ENCODE measurements at regions not wholly inside any gene's neighbourhood (a gene's known extent, or its start where the extent isn't known, plus 50 kb on each side); places are given as distances from the start of the nearest gene placed in this dataset.

DNA sequence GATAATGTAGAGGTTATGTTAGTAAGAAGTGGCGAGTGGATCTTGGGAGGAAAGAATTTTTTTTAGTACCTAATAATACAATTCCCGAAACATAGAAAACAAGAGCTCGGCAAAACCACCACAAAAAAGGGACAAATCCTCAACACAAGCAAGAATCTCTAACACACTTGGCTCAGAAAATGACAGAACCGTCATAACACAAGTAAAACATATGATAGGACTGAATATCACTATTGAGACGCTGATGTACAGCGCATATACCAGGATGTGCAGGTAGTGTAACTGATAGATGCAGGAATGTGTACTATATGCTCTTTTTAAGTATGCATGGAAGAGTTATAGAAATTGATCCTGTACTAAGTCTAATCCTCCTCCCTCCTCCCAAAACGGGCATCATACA lies 564.5 kb downstream of the BCL11B start:
- Histone ChIP-seq H3K27ac (no peak overlapping the region), H3K27me3 (ENCODE audit: insufficient read depth, low read depth, severe bottlenecking) (peaks cover 41% of the 10 kb centered on the region), H3K9me3 (ENCODE audit: severe bottlenecking) (no peaks in the 10 kb centered on the region), H3K4me3 (ENCODE audit: low read depth, low read length) (no peak overlapping the region), H3K36me3 (no peaks in the 10 kb centered on the region)
- TF ChIP-seq, protein P1, sequence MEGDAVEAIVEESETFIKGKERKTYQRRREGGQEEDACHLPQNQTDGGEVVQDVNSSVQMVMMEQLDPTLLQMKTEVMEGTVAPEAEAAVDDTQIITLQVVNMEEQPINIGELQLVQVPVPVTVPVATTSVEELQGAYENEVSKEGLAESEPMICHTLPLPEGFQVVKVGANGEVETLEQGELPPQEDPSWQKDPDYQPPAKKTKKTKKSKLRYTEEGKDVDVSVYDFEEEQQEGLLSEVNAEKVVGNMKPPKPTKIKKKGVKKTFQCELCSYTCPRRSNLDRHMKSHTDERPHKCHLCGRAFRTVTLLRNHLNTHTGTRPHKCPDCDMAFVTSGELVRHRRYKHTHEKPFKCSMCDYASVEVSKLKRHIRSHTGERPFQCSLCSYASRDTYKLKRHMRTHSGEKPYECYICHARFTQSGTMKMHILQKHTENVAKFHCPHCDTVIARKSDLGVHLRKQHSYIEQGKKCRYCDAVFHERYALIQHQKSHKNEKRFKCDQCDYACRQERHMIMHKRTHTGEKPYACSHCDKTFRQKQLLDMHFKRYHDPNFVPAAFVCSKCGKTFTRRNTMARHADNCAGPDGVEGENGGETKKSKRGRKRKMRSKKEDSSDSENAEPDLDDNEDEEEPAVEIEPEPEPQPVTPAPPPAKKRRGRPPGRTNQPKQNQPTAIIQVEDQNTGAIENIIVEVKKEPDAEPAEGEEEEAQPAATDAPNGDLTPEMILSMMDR (IDR thresholded peaks at IDR 0.05; ENCODE audit: low read depth, low read length): no peak
- no peak for DNase-seq

DNA sequence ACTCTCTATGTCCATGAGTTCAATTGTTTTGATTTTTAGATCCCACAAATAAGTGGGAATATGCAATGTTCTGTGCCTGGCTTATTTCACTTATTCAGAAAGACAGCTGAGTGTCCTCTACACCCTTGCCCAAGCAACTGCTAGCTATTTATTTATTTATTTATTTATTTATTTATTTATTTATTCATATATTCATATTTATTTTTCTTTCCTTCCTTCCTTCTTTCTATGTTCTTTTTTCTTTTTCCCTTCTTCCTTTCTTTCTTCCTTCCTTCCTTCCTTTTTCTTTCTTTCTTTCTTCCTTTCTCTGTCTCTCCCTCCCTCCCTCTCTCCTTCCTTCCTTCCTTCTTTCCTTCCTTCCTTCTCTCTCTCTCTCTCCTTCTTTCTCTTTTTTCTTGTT lies 563.4 kb downstream of the BCL11B start:
- H3K36me3 ChIP-seq: no peaks in the 10 kb centered on the region
- H3K4me3 ChIP-seq (ENCODE audit: low read depth, low read length): no peak overlapping the region
- H3K27me3 ChIP-seq (ENCODE audit: insufficient read depth, low read depth, severe bottlenecking): peaks cover 40% of the 10 kb centered on the region
- TF ChIP-seq, protein P1 (IDR thresholded peaks at IDR 0.05; ENCODE audit: low read depth, low read length): no peak
- no peaks in the 10 kb centered on the region for H3K9me3 ChIP-seq (ENCODE audit: severe bottlenecking)
- DNase-seq: no peak
- no peak overlapping the region for H3K27ac ChIP-seq

DNA sequence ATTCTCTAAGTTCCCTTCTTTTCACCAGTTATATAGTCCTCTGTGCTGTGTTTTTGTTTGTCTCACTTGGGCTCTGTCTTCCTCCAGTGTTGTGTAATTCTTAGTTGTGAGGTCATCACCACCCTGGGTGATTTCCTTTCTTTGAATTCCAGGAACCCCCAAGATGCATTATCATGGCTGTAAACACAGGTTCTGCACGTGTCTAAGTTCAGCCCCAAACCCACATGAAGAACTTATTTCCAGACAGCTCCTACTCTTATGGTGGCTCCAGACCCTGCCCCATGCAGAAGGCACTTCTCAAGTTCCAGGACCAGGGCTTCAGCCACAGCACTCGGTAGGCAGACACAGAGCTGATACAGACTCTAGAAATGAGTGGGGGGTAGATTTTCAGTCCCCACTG lies 560.5 kb downstream of the BCL11B start:
- H3K36me3 ChIP-seq: no peaks in the 10 kb centered on the region
- H3K27ac ChIP-seq: no peak overlapping the region
- TF ChIP-seq, protein P1 (IDR thresholded peaks at IDR 0.05; ENCODE audit: low read depth, low read length): no peak
- H3K27me3 ChIP-seq (ENCODE audit: insufficient read depth, low read depth, severe bottlenecking): peaks cover 60% of the 10 kb centered on the region
- H3K4me3 ChIP-seq (ENCODE audit: low read depth, low read length): no peak overlapping the region
- no peak for DNase-seq
- H3K9me3 ChIP-seq (ENCODE audit: severe bottlenecking): no peaks in the 10 kb centered on the region

DNA sequence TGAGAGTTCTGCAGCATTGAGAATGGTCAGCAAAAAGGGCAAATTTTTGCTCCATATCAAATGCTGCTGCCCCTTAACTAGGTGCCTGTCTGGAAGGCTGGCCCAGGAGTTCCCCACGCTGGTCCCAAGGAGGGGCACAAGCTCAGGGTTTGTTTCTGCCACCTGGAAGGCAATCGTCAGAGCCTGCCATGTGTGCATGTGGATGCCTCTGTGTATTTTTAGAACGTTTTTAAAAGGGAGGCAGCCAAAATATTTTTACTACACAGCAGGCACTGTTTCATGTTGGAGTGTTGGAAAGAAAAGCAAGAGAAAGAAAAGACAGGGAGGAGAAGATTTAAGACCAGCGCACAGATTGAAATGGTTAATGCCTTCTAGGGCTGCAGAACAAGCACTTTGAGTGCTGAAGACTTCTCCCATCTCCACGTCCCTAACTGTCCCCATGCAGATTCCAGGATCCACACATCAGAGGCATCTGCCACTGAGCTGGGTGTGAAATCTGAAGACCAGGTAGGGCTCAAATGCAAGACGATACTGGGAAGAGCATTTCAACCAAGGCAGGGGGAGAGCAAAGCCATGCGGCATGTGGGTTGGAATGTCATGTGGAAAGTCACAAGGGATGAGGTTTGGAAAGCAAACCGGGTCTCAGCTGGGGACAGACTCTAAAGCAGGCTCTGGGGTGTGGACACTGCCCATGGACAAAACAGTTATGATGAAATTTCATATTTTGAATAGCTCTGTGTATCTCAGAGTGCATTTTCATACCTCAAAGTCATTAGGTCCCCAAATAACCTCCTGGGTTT lies 557.2 kb downstream of the BCL11B start:
- Histone ChIP-seq H3K27ac (no peak overlapping the region), H3K9me3 (ENCODE audit: severe bottlenecking) (no peaks in the 10 kb centered on the region), H3K27me3 (ENCODE audit: insufficient read depth, low read depth, severe bottlenecking) (peaks cover 70% of the 10 kb centered on the region), H3K4me3 (ENCODE audit: low read depth, low read length) (no peak overlapping the region), H3K36me3 (no peaks in the 10 kb centered on the region)
- DNase-seq: no peak
- TF ChIP-seq, protein P1 (IDR thresholded peaks at IDR 0.05; ENCODE audit: low read depth, low read length): no peak

DNA sequence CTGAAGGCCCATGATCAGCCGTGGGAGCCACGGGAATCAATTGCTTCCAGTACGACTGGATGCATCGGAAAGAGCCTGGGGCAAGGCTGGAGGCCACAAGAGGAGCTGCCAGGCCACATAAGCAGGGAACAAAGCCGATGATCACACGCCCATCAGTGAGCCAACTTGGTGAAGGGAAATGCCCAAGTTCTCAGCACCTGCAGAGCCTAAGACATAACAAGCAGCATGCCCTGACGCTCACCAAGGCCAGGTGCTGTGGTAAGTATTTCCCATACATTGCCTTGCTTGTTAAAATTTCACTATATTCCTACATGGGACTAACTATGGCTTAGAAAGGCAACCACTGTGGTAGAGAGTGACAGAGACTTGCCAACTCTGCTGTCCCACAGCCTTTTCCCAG lies 555.9 kb downstream of the BCL11B start:
- DNase-seq: no peak
- H3K27ac ChIP-seq: no peak overlapping the region
- no peak overlapping the region for H3K4me3 ChIP-seq (ENCODE audit: low read depth, low read length)
- no peaks in the 10 kb centered on the region for H3K36me3 ChIP-seq
- TF ChIP-seq, protein P1 (IDR thresholded peaks at IDR 0.05; ENCODE audit: low read depth, low read length): no peak
- no peaks in the 10 kb centered on the region for H3K9me3 ChIP-seq (ENCODE audit: severe bottlenecking)
- peaks cover 79% of the 10 kb centered on the region for H3K27me3 ChIP-seq (ENCODE audit: insufficient read depth, low read depth, severe bottlenecking)

DNA sequence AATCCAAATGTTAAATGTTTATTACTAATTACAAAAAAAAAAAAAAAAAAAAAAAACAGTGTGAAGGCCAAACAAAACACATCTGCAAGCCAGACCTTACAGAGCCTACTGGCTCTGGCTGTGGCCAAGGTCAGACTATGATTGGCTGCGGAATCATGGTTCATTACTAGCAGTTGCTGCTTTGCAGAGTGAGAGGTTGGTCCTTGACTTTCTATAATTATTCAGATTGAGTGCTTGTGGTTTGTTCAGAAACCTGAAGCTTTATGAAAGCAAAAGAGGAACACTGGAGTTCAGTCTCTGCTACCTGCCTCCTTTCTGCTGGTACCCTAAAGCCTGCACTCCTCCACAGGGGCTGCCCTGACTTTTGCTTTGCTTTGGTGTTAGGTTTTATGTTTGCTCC lies 550.9 kb downstream of the BCL11B start:
- DNase-seq: no peak
- no peaks in the 10 kb centered on the region for H3K9me3 ChIP-seq (ENCODE audit: severe bottlenecking)
- H3K36me3 ChIP-seq: no peaks in the 10 kb centered on the region
- TF ChIP-seq, protein P1 (IDR thresholded peaks at IDR 0.05; ENCODE audit: low read depth, low read length): no peak
- peaks cover 77% of the 10 kb centered on the region for H3K27me3 ChIP-seq (ENCODE audit: insufficient read depth, low read depth, severe bottlenecking)
- no peak overlapping the region for H3K4me3 ChIP-seq (ENCODE audit: low read depth, low read length)
- H3K27ac ChIP-seq: no peak overlapping the region
